H9 (cell line): ENCODE measurements at regions not wholly inside any gene's neighbourhood (a gene's known extent, or its start where the extent isn't known, plus 50 kb on each side); places are given as distances from the start of the nearest gene placed in this dataset.

ENCODE experiments used
- DNase-seq: peaks from one replicate; pipeline ENCODE4 v3.0.0-alpha.2; 2017
- H2AFZ ChIP-seq: one replicate; pipeline ENCODE4 v1.6.1; 2013; ENCODE audit warnings: mild to moderate bottlenecking, low read length, control low read depth, moderate library complexity
- H2AK5ac ChIP-seq: 2 replicates; pipeline ENCODE4 v1.6.1; 2013; ENCODE audit warnings: low read length, control low read depth, mixed read lengths; ENCODE audit not compliant: insufficient read length
- H2BK120ac ChIP-seq: one replicate; pipeline ENCODE4 v1.6.1; 2013; ENCODE audit warnings: low read depth, mild to moderate bottlenecking, low read length, control low read depth, inconsistent platforms; ENCODE audit not compliant: poor library complexity, severe bottlenecking
- H2BK12ac ChIP-seq: 2 replicates; pipeline ENCODE4 v1.6.1; 2013; ENCODE audit warnings: low read length, control low read depth, mixed read lengths, low read depth; ENCODE audit not compliant: insufficient read length
- H2BK15ac ChIP-seq: 2 replicates; pipeline ENCODE4 v1.6.1; 2013; ENCODE audit warnings: low read depth, low read length, control low read depth
- H2BK20ac ChIP-seq: one replicate; pipeline ENCODE4 v1.6.1; 2013; ENCODE audit warnings: low read depth, mild to moderate bottlenecking, low read length, control low read depth, inconsistent platforms; ENCODE audit not compliant: poor library complexity, severe bottlenecking
- H2BK5ac ChIP-seq: 2 replicates; pipeline ENCODE4 v1.6.1; 2013; ENCODE audit warnings: low read length, control low read depth, mixed read lengths; ENCODE audit not compliant: insufficient read length
- H3K14ac ChIP-seq: 2 replicates; pipeline ENCODE4 v1.6.1; 2013; ENCODE audit warnings: low read length, control low read depth; ENCODE audit not compliant: insufficient read depth
- H3K18ac ChIP-seq: 2 replicates; pipeline ENCODE4 v1.6.1; 2013; ENCODE audit warnings: low read depth, mild to moderate bottlenecking, mixed read lengths, low read length, control low read depth; ENCODE audit not compliant: insufficient read length
- H3K23ac ChIP-seq: 2 replicates; pipeline ENCODE4 v1.6.1; 2013; ENCODE audit warnings: low read length, control low read depth, mixed read lengths, low read depth; ENCODE audit not compliant: insufficient read length
- H3K23me2 ChIP-seq: 2 replicates; pipeline ENCODE4 v1.6.1; 2013; ENCODE audit warnings: low read depth, mild to moderate bottlenecking, mixed read lengths, low read length, control low read depth; ENCODE audit not compliant: insufficient read length, poor library complexity, severe bottlenecking
- H3K27ac ChIP-seq: 2 replicates; pipeline ENCODE4 v1.5.1; 2013; ENCODE audit warnings: low read length, control low read depth, mixed read lengths, low read depth; ENCODE audit not compliant: insufficient read length
- H3K27me3 ChIP-seq: 2 replicates; pipeline ENCODE4 v1.6.1; 2013; ENCODE audit warnings: low read length, control low read depth, inconsistent platforms; ENCODE audit not compliant: insufficient read depth
- H3K4ac ChIP-seq: 2 replicates; pipeline ENCODE4 v1.6.1; 2013; ENCODE audit warnings: low read depth, mild to moderate bottlenecking, control low read depth, inconsistent platforms, low read length, moderate library complexity
- H3K4me1 ChIP-seq: 2 replicates; pipeline ENCODE4 v1.6.1; 2013; ENCODE audit warnings: low read length, control low read depth, inconsistent platforms; ENCODE audit not compliant: insufficient read depth
- H3K4me2 ChIP-seq: 2 replicates; pipeline ENCODE4 v1.6.1; 2013; ENCODE audit warnings: low read length, control low read depth, mixed read lengths; ENCODE audit not compliant: insufficient read length, insufficient read depth
- H3K56ac ChIP-seq: 2 replicates; pipeline ENCODE4 v1.6.1; 2013; ENCODE audit warnings: low read depth, mild to moderate bottlenecking, mixed read lengths, low read length, control low read depth; ENCODE audit not compliant: insufficient read length
- H3K79me1 ChIP-seq: 2 replicates; pipeline ENCODE4 v1.6.1; 2013; ENCODE audit warnings: low read depth, mild to moderate bottlenecking, moderate library complexity, low read length, control low read depth, inconsistent platforms; ENCODE audit not compliant: insufficient read depth, poor library complexity, severe bottlenecking
- H3K79me2 ChIP-seq: 2 replicates; pipeline ENCODE4 v1.6.1; 2013; ENCODE audit warnings: low read length, control low read depth, inconsistent platforms; ENCODE audit not compliant: insufficient read depth
- H3K9ac ChIP-seq: 2 replicates; pipeline ENCODE4 v1.6.1; 2013; ENCODE audit warnings: low read length, control low read depth, mixed read lengths; ENCODE audit not compliant: insufficient read length; ENCODE audit errors: extremely low read depth
- H3K9me3 ChIP-seq: one replicate; pipeline ENCODE4 v1.6.1; 2013; ENCODE audit warnings: low read depth, low read length, inconsistent platforms; ENCODE audit not compliant: control insufficient read depth
- H3T11ph ChIP-seq: one replicate; pipeline ENCODE4 v1.6.1; 2013; ENCODE audit warnings: mild to moderate bottlenecking, low read length, control low read depth, inconsistent platforms
- H4K20me1 ChIP-seq: one replicate; pipeline ENCODE4 v1.6.1; 2013; ENCODE audit not compliant: control insufficient read depth, insufficient read length, insufficient read depth
- H4K5ac ChIP-seq: 2 replicates; pipeline ENCODE4 v1.6.1; 2013; ENCODE audit warnings: low read depth, mild to moderate bottlenecking, mixed read lengths, low read length, control low read depth; ENCODE audit not compliant: insufficient read length
- H4K8ac ChIP-seq: replicated peaks from 2 replicates; pipeline ENCODE4 v1.6.1; 2013; ENCODE audit warnings: low read length, control low read depth, mixed read lengths, low read depth; ENCODE audit not compliant: insufficient read length
- H4K91ac ChIP-seq: 2 replicates; pipeline ENCODE4 v1.6.1; 2013; ENCODE audit warnings: low read depth, mild to moderate bottlenecking, moderate library complexity, mixed read lengths, low read length, control low read depth; ENCODE audit not compliant: insufficient read length
- H3K27ac Mint-ChIP-seq, 3 experiments: 2 replicates in 2 of 3; 3 replicates in 1 of 3; pipeline ENCODE4 v1.8.0; 2020 to 2021; ENCODE audit warnings: mixed read lengths in 3 of 3, mild to moderate bottlenecking in 1 of 3, moderate library complexity in 1 of 3
- H3K27me3 Mint-ChIP-seq: 2 replicates; pipeline ENCODE4 v1.8.0; 2021; ENCODE audit warnings: low read depth, mild to moderate bottlenecking, moderate library complexity, mixed read lengths
- H3K36me3 Mint-ChIP-seq, 3 experiments: 2 replicates in 2 of 3; 3 replicates in 1 of 3; pipeline ENCODE4 v1.8.0; 2020 to 2021; ENCODE audit warnings: low read depth in 3 of 3, mixed read lengths in 3 of 3; ENCODE audit not compliant: insufficient read depth in 1 of 3
- H3K4me1 Mint-ChIP-seq, 2 experiments: 2 replicates each; pipeline ENCODE4 v1.8.0; 2020; ENCODE audit warnings: mixed read lengths in 2 of 2
- H3K4me3 Mint-ChIP-seq, 2 experiments: 2 replicates in 1 of 2; 3 replicates in 1 of 2; pipeline ENCODE4 v1.8.0; 2020 to 2021; ENCODE audit warnings: mild to moderate bottlenecking in 2 of 2, mixed read lengths in 2 of 2, moderate library complexity in 1 of 2
- H3K9me3 Mint-ChIP-seq, 2 experiments: 2 replicates in 1 of 2; 3 replicates in 1 of 2; pipeline ENCODE4 v1.8.0; 2020; ENCODE audit warnings: mild to moderate bottlenecking in 2 of 2, mixed read lengths in 2 of 2, moderate library complexity in 1 of 2
- CTCF ChIP-seq: fragments of 200-600 bp; sonication (generic); conservative IDR thresholded peaks from 3 replicates; pipeline ENCODE4 v1.8.0; 2021; ENCODE audit warnings: antibody characterized with exemption, mild to moderate bottlenecking
- WGBS: extraction: QIAGEN DNeasy Blood & Tissue Kit; methylation state at CpG from one replicate; pipeline ENCODE4 v1.1.7; 2013; ENCODE audit warnings: missing lambda C conversion rate, low lambda C conversion rate, mixed read lengths; ENCODE audit not compliant: insufficient read length; ENCODE audit errors: extremely low coverage; 5-methylcytosine and 5-hydroxymethylcytosine counted together

GRCh38 chr5:126052120-126052519, 371.1 kb upstream of the GRAMD2B start:
- no peak overlapping the region for H3K9ac ChIP-seq
- Mint-ChIP-seq H3K36me3 (peaks cover 0 to 6% (median 6%) of the 10 kb centered on the region in 3 experiments; a peak in 5 of 7 replicates), H3K9me3 (peaks cover 4% of the 10 kb centered on the region in 2 experiments), H3K4me1 (peaks cover 36% of the 10 kb centered on the region in 2 experiments), H3K27ac (no peak overlapping the region), H3K27me3 (no peaks in the 10 kb centered on the region), H3K4me3 (no peak overlapping the region)
- no peaks in the 10 kb centered on the region for H3K23me2 ChIP-seq
- H4K8ac ChIP-seq: no peak overlapping the region
- no peak overlapping the region for H3K56ac ChIP-seq
- H3K79me2 ChIP-seq: no peaks in the 10 kb centered on the region
- no peaks in the 10 kb centered on the region for H3K27me3 ChIP-seq
- no peaks in the 10 kb centered on the region for H4K20me1 ChIP-seq
- H2BK15ac ChIP-seq: no peak overlapping the region
- H2BK5ac ChIP-seq: no peak overlapping the region
- no peak overlapping the region for H3K23ac ChIP-seq
- no peak overlapping the region for H2BK120ac ChIP-seq
- no peak overlapping the region for H3K18ac ChIP-seq
- no peak overlapping the region for H2BK12ac ChIP-seq
- H4K91ac ChIP-seq: no peak overlapping the region
- H2BK20ac ChIP-seq: no peak overlapping the region
- H3K4me1 ChIP-seq: peaks cover 5% of the 10 kb centered on the region; the same call in 1 of the 2 replicates
- no peak for TF ChIP-seq CTCF
- no peak overlapping the region for H3K4ac ChIP-seq
- H3K27ac ChIP-seq: no peak overlapping the region
- H3K79me1 ChIP-seq: no peaks in the 10 kb centered on the region
- H2AK5ac ChIP-seq: no peak overlapping the region
- H2AFZ ChIP-seq: no peak overlapping the region
- no peak overlapping the region for H3K4me2 ChIP-seq
- no peak overlapping the region for H3T11ph ChIP-seq
- DNase-seq: no peak
- no peak overlapping the region for H4K5ac ChIP-seq
- H3K14ac ChIP-seq: no peak overlapping the region
- H3K9me3 ChIP-seq: no peaks in the 10 kb centered on the region
- WGBS: no CpG with 5 or more reads among the region's 1 CpG
